ENCODE measurements at regions not wholly inside any gene's neighbourhood (a gene's known extent, or its start where the extent isn't known, plus 50 kb on each side); places are given as distances from the start of the nearest gene placed in this dataset.

- Histone ChIP-seq H3K36me3 (ENCODE audit: control insufficient read depth in 2 of 4, insufficient read depth in 4 of 4, low read length in 3 of 4) (no peaks in the 10 kb centered on the region), H2BK120ac (replicated peaks; ENCODE audit: low read depth, low read length) (no peak overlapping the region), H3K23ac (ENCODE audit: insufficient read length) (no peak overlapping the region), H3K79me2 (ENCODE audit: control insufficient read depth in 1 of 2, insufficient read depth in 2 of 2, low read length in 2 of 2) (no peaks in the 10 kb centered on the region), H3K27ac (ENCODE audit: low read depth, low read length) (no peak overlapping the region), H3K27me3 (replicated peaks in 1 of 4; ENCODE audit: control insufficient read depth in 3 of 4, extremely low read depth in 1 of 4, insufficient read depth in 3 of 4, low read length in 3 of 4) (no peaks in the 10 kb centered on the region), H3K4me1 (replicated peaks in 1 of 4; ENCODE audit: control insufficient read depth in 3 of 4, insufficient read depth in 4 of 4, low read length in 3 of 4) (no peaks in the 10 kb centered on the region), H2AK5ac (ENCODE audit: low read depth, low read length) (no peak overlapping the region), H3K79me1 (ENCODE audit: low read depth, low read length) (no peaks in the 10 kb centered on the region), H3K4ac (replicated peaks; ENCODE audit: insufficient read length, low read depth, low read length) (no peak overlapping the region), H2BK12ac (ENCODE audit: low read depth, low read length) (no peak overlapping the region), H4K5ac (ENCODE audit: insufficient read length, low read depth, low read length) (no peak overlapping the region), H2BK20ac (ENCODE audit: low read length) (no peak overlapping the region), H2BK5ac (ENCODE audit: low read depth, low read length) (no peak overlapping the region), H4K91ac (replicated peaks; ENCODE audit: insufficient read length, low read length) (no peak overlapping the region), H4K20me1 (replicated peaks in 1 of 2; ENCODE audit: control insufficient read depth in 1 of 2, insufficient read depth in 2 of 2, low read length in 2 of 2) (no peaks in the 10 kb centered on the region), H2AFZ (ENCODE audit: low read length) (no peak overlapping the region), H3K14ac (ENCODE audit: insufficient read length) (no peak overlapping the region), H3K18ac (ENCODE audit: extremely low read depth, low read length) (no peak overlapping the region), H3K9ac (replicated peaks in 1 of 4; ENCODE audit: extremely low read depth in 1 of 4, low read depth in 3 of 4, low read length in 3 of 4) (no peak overlapping the region), H3K4me2 (ENCODE audit: insufficient read depth in 1 of 2, low read depth in 2 of 2, low read length in 2 of 2) (no peak overlapping the region), H3K23me2 (ENCODE audit: low read depth, low read length) (no peaks in the 10 kb centered on the region; the same call in 1 of the 2 replicates), H3K9me3 (ENCODE audit: insufficient read depth in 2 of 2, low read depth in 1 of 2, low read length in 1 of 2) (no peaks in the 10 kb centered on the region), H3K56ac (replicated peaks; ENCODE audit: insufficient read length, low read depth, low read length) (no peak overlapping the region), H2BK15ac (ENCODE audit: low read length) (no peak overlapping the region), H3K4me3 (ENCODE audit: extremely low read depth in 1 of 4, insufficient read depth in 2 of 4, low read depth in 3 of 4, low read length in 4 of 4) (no peak overlapping the region), H4K8ac (ENCODE audit: extremely low read depth, insufficient read depth, low read length) (no peak overlapping the region)
- FAIRE-seq: no peak
- ChIA-PET POLR2A (ENCODE audit: partially characterized antibody) (no interaction called here), CTCF (ENCODE audit: partially characterized antibody) (interaction anchor here (0.6 kb wide), 1 partner anchor 66 kb away, joined by 3 read pairs; no protein-coding TSS in a partner anchor)
- no peak for DNase-seq (ENCODE audit: low read depth in 1 of 2, low spot score in 2 of 2)
- TF ChIP-seq RAD21 (IDR thresholded peaks at IDR 0.05 in 1 of 2, conservative IDR thresholded peaks at IDR 0.05 in 1 of 2; ENCODE audit: low read depth in 2 of 2, low read length in 2 of 2) (no peak), YY1 (IDR thresholded peaks at IDR 0.05; ENCODE audit: low read depth, low read length) (no peak), EP300 (IDR thresholded peaks at IDR 0.05; ENCODE audit: borderline replicate concordance in 1 of 2, low read depth in 2 of 2, low read length in 2 of 2) (no peak), MAX (IDR thresholded peaks at IDR 0.05) (no peak), POLR2A (IDR thresholded peaks at IDR 0.05; ENCODE audit: control extremely low read depth in 1 of 2, low read depth in 2 of 2, low read length in 2 of 2) (no peak)
- TF ChIP-seq, protein P1, sequence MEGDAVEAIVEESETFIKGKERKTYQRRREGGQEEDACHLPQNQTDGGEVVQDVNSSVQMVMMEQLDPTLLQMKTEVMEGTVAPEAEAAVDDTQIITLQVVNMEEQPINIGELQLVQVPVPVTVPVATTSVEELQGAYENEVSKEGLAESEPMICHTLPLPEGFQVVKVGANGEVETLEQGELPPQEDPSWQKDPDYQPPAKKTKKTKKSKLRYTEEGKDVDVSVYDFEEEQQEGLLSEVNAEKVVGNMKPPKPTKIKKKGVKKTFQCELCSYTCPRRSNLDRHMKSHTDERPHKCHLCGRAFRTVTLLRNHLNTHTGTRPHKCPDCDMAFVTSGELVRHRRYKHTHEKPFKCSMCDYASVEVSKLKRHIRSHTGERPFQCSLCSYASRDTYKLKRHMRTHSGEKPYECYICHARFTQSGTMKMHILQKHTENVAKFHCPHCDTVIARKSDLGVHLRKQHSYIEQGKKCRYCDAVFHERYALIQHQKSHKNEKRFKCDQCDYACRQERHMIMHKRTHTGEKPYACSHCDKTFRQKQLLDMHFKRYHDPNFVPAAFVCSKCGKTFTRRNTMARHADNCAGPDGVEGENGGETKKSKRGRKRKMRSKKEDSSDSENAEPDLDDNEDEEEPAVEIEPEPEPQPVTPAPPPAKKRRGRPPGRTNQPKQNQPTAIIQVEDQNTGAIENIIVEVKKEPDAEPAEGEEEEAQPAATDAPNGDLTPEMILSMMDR (IDR thresholded peaks at IDR 0.05; ENCODE audit: control extremely low read depth in 1 of 3, insufficient read depth in 1 of 3, low read depth in 1 of 3, low read length in 3 of 3): no peak
- WGBS, 2 experiments (ENCODE audit: extremely low coverage in 1 of 2, insufficient coverage in 1 of 2, insufficient read length in 1 of 2, insufficient replicate concordance in 2 of 2, low coverage in 1 of 2, low lambda C conversion rate in 2 of 2, missing lambda C conversion rate in 1 of 2): 91% methylated on average over 2 of the region's 2 CpGs; no CpG with 5 or more reads in 1 of the 2 experiments
Observed at GRCh38 chr7:17120756-17121155, 177.7 kb upstream of the AHR start.
